ENCODE measurements at regions not wholly inside any gene's neighbourhood (a gene's known extent, or its start where the extent isn't known, plus 50 kb on each side); places are given as distances from the start of the nearest gene placed in this dataset.

DNA sequence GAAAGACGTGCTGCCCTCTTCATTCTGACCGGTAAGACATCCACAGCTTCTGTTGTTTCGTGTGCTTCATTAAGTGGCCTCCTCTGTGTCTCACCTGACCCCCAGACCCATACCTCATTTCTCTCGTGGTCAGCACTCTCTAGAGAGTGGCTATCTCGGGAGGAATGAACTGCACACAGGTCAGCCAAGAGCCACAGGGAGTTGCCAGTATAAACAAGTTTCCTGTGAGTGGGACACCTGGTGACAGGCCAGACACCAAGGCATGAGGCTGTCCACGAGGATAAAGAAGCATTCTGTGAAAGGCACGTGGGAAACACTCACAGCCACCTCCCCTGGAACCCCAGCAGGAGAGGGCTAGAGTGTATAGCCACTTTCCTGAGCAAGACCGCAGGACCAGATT, 115.8 kb downstream of the NUFIP1 start:
- in situ Hi-C loops (cut with HindIII; ENCODE audit: low sequenced_read_pairs) = no loop called here
- no peak for TF ChIP-seq CTCF (IDR thresholded peaks at IDR 0.05; ENCODE audit: low read depth, low read length, missing control alignments)

GRCh38 chr13:44872751-44873150, 116.5 kb downstream of the NUFIP1 start:
- in situ Hi-C loops (cut with HindIII; ENCODE audit: low sequenced_read_pairs) = no loop called here
- no peak for TF ChIP-seq CTCF (IDR thresholded peaks at IDR 0.05; ENCODE audit: low read depth, low read length, missing control alignments)
- no peak for DNase-seq (ENCODE audit: low read depth)
- no peak overlapping the region for H3K4me3 ChIP-seq (ENCODE audit: low read depth, low read length)

More for the DNA sequence above, 115.8 kb downstream of the NUFIP1 start:
- DNase-seq (ENCODE audit: low read depth) = no peak
- no peak overlapping the region for H3K4me3 ChIP-seq (ENCODE audit: low read depth, low read length)

- DNase-seq (ENCODE audit: low read depth) = no peak
- in situ Hi-C loops (cut with HindIII; ENCODE audit: low sequenced_read_pairs) = no loop called here
- TF ChIP-seq CTCF (IDR thresholded peaks at IDR 0.05; ENCODE audit: low read depth, low read length, missing control alignments) = no peak
- no peak overlapping the region for H3K4me3 ChIP-seq (ENCODE audit: low read depth, low read length)
Observed at GRCh38 chr13:44870456-44870929, 118.8 kb downstream of the NUFIP1 start.

DNA sequence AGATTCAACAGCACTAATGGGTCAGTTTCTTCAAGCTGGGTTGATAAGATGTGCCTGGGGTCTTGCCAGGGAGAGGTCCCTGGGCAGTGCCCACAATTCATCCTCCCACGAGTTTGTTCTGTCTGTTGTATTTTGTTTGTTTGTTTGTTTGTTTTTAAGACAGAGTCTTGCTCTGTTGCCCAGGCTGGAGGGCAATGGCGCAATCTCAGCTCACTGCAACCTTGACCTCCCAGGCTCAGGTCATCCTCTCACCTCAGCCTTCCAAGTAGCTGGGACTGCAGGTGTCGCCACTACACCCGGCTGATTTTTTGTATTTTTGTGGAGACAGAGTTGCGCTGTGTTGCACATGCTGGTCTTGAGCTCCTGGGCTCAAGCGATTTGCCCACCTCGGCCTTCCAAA, 120.1 kb downstream of the NUFIP1 start:
- no peak overlapping the region for H3K4me3 ChIP-seq (ENCODE audit: low read depth, low read length)
- no peak for DNase-seq (ENCODE audit: low read depth)
- in situ Hi-C loops (cut with HindIII; ENCODE audit: low sequenced_read_pairs) = no loop called here
- no peak for TF ChIP-seq CTCF (IDR thresholded peaks at IDR 0.05; ENCODE audit: low read depth, low read length, missing control alignments)

DNA sequence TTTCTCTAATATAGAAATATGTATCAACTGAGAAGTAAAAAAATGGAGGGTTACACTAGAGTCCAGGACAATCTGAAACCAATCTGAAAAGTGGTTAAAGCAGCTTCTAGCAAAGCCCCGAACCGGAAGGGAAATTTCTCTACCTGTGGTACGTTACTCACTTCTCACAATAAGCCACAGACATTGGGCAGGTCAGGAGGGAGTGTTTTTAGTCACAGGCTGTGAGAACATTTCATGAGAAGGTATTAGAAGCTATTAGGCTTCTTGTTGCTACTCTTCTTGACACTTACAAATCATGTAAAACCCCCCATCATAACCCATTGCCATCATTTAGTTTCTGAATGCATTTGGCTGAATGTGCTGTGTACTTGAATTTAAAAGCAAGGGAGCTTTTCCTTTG, 120.9 kb downstream of the NUFIP1 start:
- TF ChIP-seq CTCF (IDR thresholded peaks at IDR 0.05; ENCODE audit: low read depth, low read length, missing control alignments) = no peak
- in situ Hi-C loops (cut with HindIII; ENCODE audit: low sequenced_read_pairs) = no loop called here
- DNase-seq (ENCODE audit: low read depth) = no peak

GRCh38 chr13:44867825-44868224, 121.4 kb downstream of the NUFIP1 start:
- no peak for TF ChIP-seq CTCF (IDR thresholded peaks at IDR 0.05; ENCODE audit: low read depth, low read length, missing control alignments)
- in situ Hi-C loops (cut with HindIII; ENCODE audit: low sequenced_read_pairs) = no loop called here
- H3K4me3 ChIP-seq (ENCODE audit: low read depth, low read length) = no peak overlapping the region
- no peak for DNase-seq (ENCODE audit: low read depth)

More for the DNA sequence above, 120.9 kb downstream of the NUFIP1 start:
- no peak overlapping the region for H3K4me3 ChIP-seq (ENCODE audit: low read depth, low read length)

Data from astrocyte of the cerebellum (primary cell).